Keratinocyte (primary cell): ENCODE measurements at regions not wholly inside any gene's neighbourhood (a gene's known extent, or its start where the extent isn't known, plus 50 kb on each side); places are given as distances from the start of the nearest gene placed in this dataset.

ENCODE experiments used
- EZH2 ChIP-seq: IDR thresholded peaks from one replicate; pipeline ENCODE4 v1.6.1; 2012; ENCODE audit warnings: inconsistent platforms, mild to moderate bottlenecking, low read length, moderate library complexity
- TF ChIP-seq, protein P1 (sequence below), 3 experiments: IDR thresholded peaks in 1 of 3; conservative IDR thresholded peaks in 1 of 3; optimal IDR thresholded peaks in 1 of 3; 2 replicates in 2 of 3; 3 replicates in 1 of 3; pipeline versions ENCODE3 to v1.5.1; 2011; ENCODE audit warnings: low read length in 3 of 3, mild to moderate bottlenecking in 3 of 3, moderate library complexity in 2 of 3, control low read depth in 1 of 3, inconsistent platforms in 1 of 3; ENCODE audit not compliant: insufficient read depth in 2 of 3; ENCODE audit errors: extremely low read depth in 1 of 3

DNA sequence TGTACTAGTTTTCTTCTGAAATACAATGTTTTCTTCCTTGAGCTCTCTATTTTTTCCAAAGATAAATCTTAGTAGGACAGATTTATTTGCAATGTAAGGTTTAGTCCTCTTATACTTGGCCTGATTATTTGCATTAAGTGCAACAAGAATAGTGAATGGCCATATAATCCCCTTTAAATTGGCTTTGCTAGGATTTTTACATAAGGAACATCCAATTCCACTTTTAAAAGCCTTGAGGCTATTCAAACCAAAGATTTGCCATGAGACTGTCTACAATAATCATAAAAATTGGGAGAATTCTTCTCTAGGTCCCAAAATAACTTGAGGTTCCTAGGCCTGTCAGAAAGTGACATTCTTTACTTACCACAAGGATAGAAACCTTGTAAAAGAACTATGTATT is 128.6 kb upstream of the THSD7A start:
- TF ChIP-seq, protein P1, sequence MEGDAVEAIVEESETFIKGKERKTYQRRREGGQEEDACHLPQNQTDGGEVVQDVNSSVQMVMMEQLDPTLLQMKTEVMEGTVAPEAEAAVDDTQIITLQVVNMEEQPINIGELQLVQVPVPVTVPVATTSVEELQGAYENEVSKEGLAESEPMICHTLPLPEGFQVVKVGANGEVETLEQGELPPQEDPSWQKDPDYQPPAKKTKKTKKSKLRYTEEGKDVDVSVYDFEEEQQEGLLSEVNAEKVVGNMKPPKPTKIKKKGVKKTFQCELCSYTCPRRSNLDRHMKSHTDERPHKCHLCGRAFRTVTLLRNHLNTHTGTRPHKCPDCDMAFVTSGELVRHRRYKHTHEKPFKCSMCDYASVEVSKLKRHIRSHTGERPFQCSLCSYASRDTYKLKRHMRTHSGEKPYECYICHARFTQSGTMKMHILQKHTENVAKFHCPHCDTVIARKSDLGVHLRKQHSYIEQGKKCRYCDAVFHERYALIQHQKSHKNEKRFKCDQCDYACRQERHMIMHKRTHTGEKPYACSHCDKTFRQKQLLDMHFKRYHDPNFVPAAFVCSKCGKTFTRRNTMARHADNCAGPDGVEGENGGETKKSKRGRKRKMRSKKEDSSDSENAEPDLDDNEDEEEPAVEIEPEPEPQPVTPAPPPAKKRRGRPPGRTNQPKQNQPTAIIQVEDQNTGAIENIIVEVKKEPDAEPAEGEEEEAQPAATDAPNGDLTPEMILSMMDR (optimal IDR thresholded peaks at IDR 0.05 in 1 of 3, IDR thresholded peaks at IDR 0.05 in 1 of 3, conservative IDR thresholded peaks at IDR 0.05 in 1 of 3; ENCODE audit: extremely low read depth in 1 of 3, insufficient read depth in 2 of 3, low read length in 3 of 3), result no peak
- no peak for TF ChIP-seq EZH2
